Liver (tissue), 8 donors: ENCODE measurements at regions not wholly inside any gene's neighbourhood (a gene's known extent, or its start where the extent isn't known, plus 50 kb on each side); places are given as distances from the start of the nearest gene placed in this dataset.

Source experiments
- DNase-seq: peaks from one replicate; pipeline ENCODE4 v3.0.0-alpha.2; 2017; ENCODE audit warnings: low spot score
- H3K27ac ChIP-seq, 2 donors: one replicate each; pipeline ENCODE4 v1.7.0; 2013; ENCODE audit warnings: inconsistent platforms in 2 of 2, low read length in 2 of 2, control low read depth in 1 of 2, low read depth in 1 of 2, mild to moderate bottlenecking in 1 of 2
- H3K27me3 ChIP-seq, 4 donors: one replicate each; pipeline versions ENCODE4 v1.6.1 to v1.7.0; 2013; ENCODE audit warnings: low read length in 3 of 4, inconsistent platforms in 1 of 4, mild to moderate bottlenecking in 1 of 4, moderate library complexity in 1 of 4; ENCODE audit not compliant: control insufficient read depth in 4 of 4, insufficient read depth in 4 of 4
- H3K36me3 ChIP-seq, 4 donors: one replicate each; pipeline versions ENCODE4 v1.6.1 to v1.7.0; 2013; ENCODE audit warnings: low read length in 3 of 4, mild to moderate bottlenecking in 3 of 4, low read depth in 1 of 4, moderate library complexity in 1 of 4; ENCODE audit not compliant: control insufficient read depth in 4 of 4, insufficient read depth in 3 of 4
- H3K4me1 ChIP-seq, 4 donors: one replicate each; pipeline versions ENCODE4 v1.6.1 to v1.7.0; 2013; ENCODE audit warnings: low read length in 3 of 4, mild to moderate bottlenecking in 3 of 4, moderate library complexity in 1 of 4; ENCODE audit not compliant: control insufficient read depth in 4 of 4, insufficient read depth in 4 of 4
- H3K4me3 ChIP-seq, 3 donors: one replicate each; pipeline versions ENCODE4 v1.6.1 to v1.7.0; 2013; ENCODE audit warnings: low read length in 3 of 3, control low read depth in 1 of 3, low read depth in 1 of 3, mild to moderate bottlenecking in 1 of 3
- H3K9ac ChIP-seq, 2 donors: one replicate each; pipeline ENCODE4 v1.7.0; 2013; ENCODE audit warnings: low read length in 2 of 2, mild to moderate bottlenecking in 2 of 2, moderate library complexity in 2 of 2, control low read depth in 1 of 2, low read depth in 1 of 2
- H3K9me3 ChIP-seq, 4 donors: one replicate each; pipeline versions ENCODE4 v1.6.1 to v1.7.0; 2013; ENCODE audit warnings: low read length in 3 of 4; ENCODE audit not compliant: control insufficient read depth in 4 of 4
- ATF3 ChIP-seq: IDR thresholded peaks from 2 replicates; pipeline ENCODE4 v1.6.1; 2016; ENCODE audit warnings: antibody characterized with exemption
- CTCF ChIP-seq: fragments of 150-350 bp; IDR thresholded peaks from 2 replicates; pipeline ENCODE4 v1.5.1; 2017; ENCODE audit warnings: improper control_type of control experiment, low read depth, low read length; ENCODE audit not compliant: missing input control
- FOXA1 ChIP-seq: IDR thresholded peaks from 2 replicates; pipeline ENCODE4 v1.6.1; 2016; ENCODE audit warnings: antibody characterized with exemption
- GABPA ChIP-seq, 2 donors: IDR thresholded peaks in 1 of 2; conservative IDR thresholded peaks in 1 of 2; 2 replicates each; pipeline ENCODE4 v1.6.1; 2016; ENCODE audit warnings: antibody characterized with exemption in 2 of 2, mild to moderate bottlenecking in 1 of 2, moderate library complexity in 1 of 2
- HNF4A ChIP-seq, 2 donors: conservative IDR thresholded peaks; 2 replicates each; pipeline ENCODE4 v1.6.1; 2016; ENCODE audit warnings: antibody characterized with exemption in 2 of 2, mild to moderate bottlenecking in 2 of 2
- HNF4G ChIP-seq: IDR thresholded peaks from 2 replicates; pipeline ENCODE4 v1.6.1; 2016; ENCODE audit warnings: antibody characterized with exemption
- JUND ChIP-seq, 2 donors: IDR thresholded peaks; 2 replicates each; pipeline ENCODE4 v1.6.1; 2016; ENCODE audit warnings: antibody characterized with exemption in 2 of 2
- MAX ChIP-seq: IDR thresholded peaks from 2 replicates; pipeline ENCODE4 v1.6.1; 2016; ENCODE audit warnings: antibody characterized with exemption
- NR2F2 ChIP-seq: IDR thresholded peaks from 2 replicates; pipeline ENCODE4 v1.6.1; 2016; ENCODE audit warnings: antibody characterized with exemption
- RAD21 ChIP-seq, 2 donors: IDR thresholded peaks; 2 replicates each; pipeline ENCODE4 v1.6.1; 2016; ENCODE audit warnings: antibody characterized with exemption in 2 of 2, mild to moderate bottlenecking in 2 of 2
- REST ChIP-seq: IDR thresholded peaks from 2 replicates; pipeline ENCODE4 v1.6.1; 2016; ENCODE audit warnings: antibody characterized with exemption, mild to moderate bottlenecking
- SP1 ChIP-seq: IDR thresholded peaks from 2 replicates; pipeline ENCODE4 v1.6.1; 2018; ENCODE audit warnings: antibody characterized with exemption, mild to moderate bottlenecking
- TAF1 ChIP-seq: conservative IDR thresholded peaks from 2 replicates; pipeline ENCODE4 v1.6.1; 2016; ENCODE audit warnings: antibody characterized with exemption, mild to moderate bottlenecking
- YY1 ChIP-seq: IDR thresholded peaks from 2 replicates; pipeline ENCODE4 v1.6.1; 2016; ENCODE audit warnings: antibody characterized with exemption, mild to moderate bottlenecking
- ZBTB33 ChIP-seq: IDR thresholded peaks from 2 replicates; pipeline ENCODE4 v1.6.1; 2016; ENCODE audit warnings: antibody characterized with exemption
- WGBS: extraction: QIAGEN DNeasy Blood & Tissue Kit; methylation state at CpG from one replicate; pipeline ENCODE4 v1.1.7; 2013; 5-methylcytosine and 5-hydroxymethylcytosine counted together
- donor health status: healthy.
- donor health status: healthy.
- donor health status: healthy.
- donor health status: healthy.
- donor health status: healthy.

- 59% methylated on average over 11 of the region's 11 CpGs for WGBS
- peaks cover 0 to 11% (median 2%) of the 10 kb centered on the region in 4 donors for H3K9me3 ChIP-seq
- H3K36me3 ChIP-seq = no peaks in the 10 kb centered on the region
- no peak overlapping the region for H3K27ac ChIP-seq
- H3K27me3 ChIP-seq = peaks cover 0 to 15% (median 0%) of the 10 kb centered on the region in 4 donors
- no peak for DNase-seq
- no peak overlapping the region for H3K9ac ChIP-seq
- TF ChIP-seq SP1 (no peak), JUND (IDR thresholded peaks at IDR 0.05) (no peak), YY1 (no peak), CTCF (no peak), ZBTB33 (no peak), ATF3 (no peak), TAF1 (no peak), RAD21 (IDR thresholded peaks at IDR 0.05) (no peak), REST (no peak)
- H3K4me1 ChIP-seq = no peaks in the 10 kb centered on the region
- H3K4me3 ChIP-seq = no peak overlapping the region
Measured at GRCh38 chr10:120076996-120077706, 184.6 kb downstream of the SEC23IP start.

- Histone ChIP-seq H3K27ac (no peak overlapping the region), H3K27me3 (peaks cover 0 to 15% (median 0%) of the 10 kb centered on the region in 4 donors), H3K4me3 (no peak overlapping the region), H3K4me1 (no peaks in the 10 kb centered on the region), H3K36me3 (no peaks in the 10 kb centered on the region), H3K9me3 (peaks cover 0 to 8% (median 2%) of the 10 kb centered on the region in 4 donors), H3K9ac (no peak overlapping the region)
- DNase-seq = no peak
- TF ChIP-seq HNF4G (no peak), MAX (no peak), RAD21 (IDR thresholded peaks at IDR 0.05) (no peak), YY1 (no peak), HNF4A (conservative IDR thresholded peaks at IDR 0.05) (no peak), FOXA1 (no peak), NR2F2 (no peak), ATF3 (no peak), CTCF (no peak), GABPA (IDR thresholded peaks at IDR 0.05 in 1 of 2, conservative IDR thresholded peaks at IDR 0.05 in 1 of 2) (no peak)
- WGBS = 51% methylated on average over 14 of the region's 14 CpGs
Measured at GRCh38 chr10:120077707-120078492, 185.4 kb downstream of the SEC23IP start.
